NCI-H2171 treated with DMSO at 0.1 percent for 48 hours (cell line): ENCODE measurements at regions not wholly inside any gene's neighbourhood (a gene's known extent, or its start where the extent isn't known, plus 50 kb on each side); places are given as distances from the start of the nearest gene placed in this dataset.

ENCODE experiments used
- DNase-seq: peaks from one replicate; lab custom pipeline; 2025; lab: John Stamatoyannopoulos, UW

GRCh38 chr4:44118971-44119680, 329.5 kb downstream of the KCTD8 start:
- DNase-seq, result no peak

DNA sequence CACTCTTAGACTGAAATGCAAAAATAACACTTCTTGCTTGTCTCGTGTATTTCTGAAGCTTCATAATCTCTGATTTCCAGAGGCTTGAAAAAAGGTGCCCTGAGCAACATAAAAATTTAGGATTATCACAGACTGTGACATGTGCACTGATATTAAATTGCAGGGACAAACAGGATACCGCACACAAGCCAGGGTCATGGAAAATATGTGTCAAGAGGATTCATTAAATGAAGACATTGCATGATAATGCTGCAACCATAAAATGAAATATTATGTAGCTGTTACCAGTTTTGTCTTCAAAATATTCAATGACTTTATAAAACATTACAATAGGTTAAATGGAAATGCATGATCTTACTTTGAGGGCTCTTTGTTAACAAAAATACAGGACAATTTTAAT, 328.0 kb downstream of the KCTD8 start:
- DNase-seq, result no peak

GRCh38 chr4:44121210-44121609, 327.4 kb downstream of the KCTD8 start:
- no peak for DNase-seq
